A673 (cell line): ENCODE measurements at regions not wholly inside any gene's neighbourhood (a gene's known extent, or its start where the extent isn't known, plus 50 kb on each side); places are given as distances from the start of the nearest gene placed in this dataset.

Experiments
- BruUV-seq: library from RNA; stranded (reverse); fragments of 400-500 nt; replicated peaks from 2 replicates; lab custom pipeline; 2021; lab: Mats Ljungman, UMichigan
- CTCF ChIA-PET: fragments of 300-600 bp; sonication (Branson Sonifier 250); formaldehyde crosslinking; loops from one replicate; lab custom pipeline; 2022; ENCODE audit warnings: antibody characterized with exemption; lab: Charles Lee
- POLR2A ChIA-PET: fragments of 300-600 bp; sonication (Branson Sonifier 250); formaldehyde crosslinking; loops from one replicate; lab custom pipeline; 2022; ENCODE audit warnings: antibody characterized with exemption; ENCODE audit not compliant: low non-redundant PET; lab: Charles Lee
- DNase-seq: peaks from one replicate; pipeline ENCODE4 v3.0.0-alpha.2; 2015; ENCODE audit warnings: low spot score
- H3K27ac ChIP-seq: fragments of 200-600 bp; sonication (generic); 2 replicates; pipeline ENCODE4 v1.5.1; 2016; ENCODE audit warnings: mixed run types, low read depth, mild to moderate bottlenecking, mixed read lengths, antibody characterized with exemption, low read length; ENCODE audit not compliant: poor library complexity, severe bottlenecking
- H3K27me3 ChIP-seq: fragments of 200-600 bp; sonication (generic); replicated peaks from 2 replicates; pipeline ENCODE4 v1.6.1; 2017; ENCODE audit warnings: mixed run types, low read depth, mild to moderate bottlenecking, mixed read lengths, antibody characterized with exemption, low read length; ENCODE audit not compliant: insufficient read depth, poor library complexity
- H3K36me3 ChIP-seq: fragments of 200-600 bp; sonication (generic); 2 replicates; pipeline ENCODE4 v1.6.1; 2016; ENCODE audit warnings: mixed run types, mild to moderate bottlenecking, mixed read lengths, antibody characterized with exemption, low read length; ENCODE audit not compliant: insufficient read depth, poor library complexity, severe bottlenecking
- H3K4me1 ChIP-seq: fragments of 200-600 bp; sonication (generic); 2 replicates; pipeline ENCODE4 v1.6.1; 2017; ENCODE audit warnings: mixed run types, mild to moderate bottlenecking, mixed read lengths, antibody characterized with exemption, low read length; ENCODE audit not compliant: insufficient read depth, poor library complexity, severe bottlenecking
- H3K4me3 ChIP-seq: fragments of 200-600 bp; sonication (generic); 2 replicates; pipeline ENCODE4 v1.5.1; 2016; ENCODE audit warnings: low read depth, mixed run types, mild to moderate bottlenecking, mixed read lengths, low read length; ENCODE audit not compliant: poor library complexity, severe bottlenecking
- H3K9me3 ChIP-seq: fragments of 200-600 bp; sonication (generic); 2 replicates; pipeline ENCODE4 v1.6.1; 2016; ENCODE audit warnings: mixed run types, low read depth, mild to moderate bottlenecking, mixed read lengths, antibody characterized with exemption, low read length; ENCODE audit not compliant: poor library complexity, severe bottlenecking
- CTCF ChIP-seq: fragments of 300-800, 200-600 bp; sonication (generic); conservative IDR thresholded peaks from 2 replicates; pipeline ENCODE4 v1.5.1; 2017; ENCODE audit warnings: low read depth, mild to moderate bottlenecking, antibody characterized with exemption, low read length, moderate library complexity, mixed read lengths
- EZH2 ChIP-seq: fragments of 200-600 bp; sonication (generic); IDR thresholded peaks from 2 replicates; pipeline ENCODE4 v1.6.1; 2017; ENCODE audit warnings: borderline replicate concordance, low read depth, mild to moderate bottlenecking, mixed read lengths, antibody characterized with exemption, low read length; ENCODE audit not compliant: poor library complexity, severe bottlenecking
- intact Hi-C: fragments of 100-400 bp; cut with micrococcal nuclease; formaldehyde crosslinking; loops from one replicate; pipeline ENCODE4 v1.10.0; 2022; ENCODE audit not compliant: unreplicated experiment

- ChIA-PET POLR2A (no interaction called here), CTCF (no interaction called here)
- Histone ChIP-seq H3K4me1 (no peaks in the 10 kb centered on the region), H3K27me3 (no peaks in the 10 kb centered on the region), H3K27ac (no peak overlapping the region), H3K9me3 (no peaks in the 10 kb centered on the region), H3K4me3 (no peak overlapping the region), H3K36me3 (no peaks in the 10 kb centered on the region)
- intact Hi-C loops, result no loop called here
- BruUV-seq, result no TSS peak
- TF ChIP-seq EZH2, result no peak
- TF ChIP-seq CTCF, result no peak
- DNase-seq, result no peak
Measured at GRCh38 chr10:83302623-83303022, 836.7 kb upstream of the GHITM start.

GRCh38 chr10:83310688-83311087 lies 828.6 kb upstream of the GHITM start:
- Histone ChIP-seq H3K4me3 (no peak overlapping the region), H3K27ac (no peak overlapping the region), H3K36me3 (no peaks in the 10 kb centered on the region), H3K9me3 (peaks cover 32% of the 10 kb centered on the region), H3K27me3 (no peaks in the 10 kb centered on the region), H3K4me1 (no peaks in the 10 kb centered on the region)
- no peak for DNase-seq
- BruUV-seq, result no TSS peak
- intact Hi-C loops, result no loop called here
- ChIA-PET POLR2A (no interaction called here), CTCF (no interaction called here)
- no peak for TF ChIP-seq EZH2
- TF ChIP-seq CTCF, result no peak

- intact Hi-C loops, result no loop called here
- no peak for DNase-seq
- no peak overlapping the region for H3K4me3 ChIP-seq
- H3K9me3 ChIP-seq, result peaks cover 43% of the 10 kb centered on the region
- BruUV-seq, result no TSS peak
- H3K4me1 ChIP-seq, result no peaks in the 10 kb centered on the region
- H3K27ac ChIP-seq, result no peak overlapping the region
- ChIA-PET POLR2A (no interaction called here), CTCF (no interaction called here)
- TF ChIP-seq CTCF, result no peak
- TF ChIP-seq EZH2, result no peak
- H3K36me3 ChIP-seq, result no peaks in the 10 kb centered on the region
- no peaks in the 10 kb centered on the region for H3K27me3 ChIP-seq
Measured at GRCh38 chr10:83312570-83312969, 826.7 kb upstream of the GHITM start.
